Trophoblast cell (in vitro differentiated cells and primary cell): ENCODE measurements at regions not wholly inside any gene's neighbourhood (a gene's known extent, or its start where the extent isn't known, plus 50 kb on each side); places are given as distances from the start of the nearest gene placed in this dataset.
"Not testable (repeated sequence)": the region's sequence is repeated elsewhere in the genome, so short reads cannot be mapped to it uniquely, and the experiment has no call there.

Experiments used
- DNase-seq, 2 donors: peaks; one replicate each; pipeline ENCODE4 v3.0.0-alpha.2; 2016
- H2AFZ ChIP-seq: 2 replicates; pipeline ENCODE4 v1.6.1; 2013; ENCODE audit warnings: low read length, moderate library complexity, mild to moderate bottlenecking; ENCODE audit not compliant: insufficient read depth, poor library complexity
- H2AK5ac ChIP-seq: 2 replicates; pipeline ENCODE4 v1.6.1; 2013; ENCODE audit warnings: mild to moderate bottlenecking, low read length
- H2BK120ac ChIP-seq: 2 replicates; pipeline ENCODE4 v1.6.1; 2013; ENCODE audit warnings: low read length, mild to moderate bottlenecking, moderate library complexity; ENCODE audit not compliant: insufficient read depth, poor library complexity
- H2BK12ac ChIP-seq: 2 replicates; pipeline ENCODE4 v1.6.1; 2013; ENCODE audit warnings: mild to moderate bottlenecking, low read length, moderate library complexity
- H2BK5ac ChIP-seq: 2 replicates; pipeline ENCODE4 v1.6.1; 2013; ENCODE audit warnings: low read length, low read depth, moderate library complexity, mild to moderate bottlenecking; ENCODE audit not compliant: poor library complexity
- H3K14ac ChIP-seq: 2 replicates; pipeline ENCODE4 v1.6.1; 2013; ENCODE audit warnings: mild to moderate bottlenecking, low read length
- H3K18ac ChIP-seq: 2 replicates; pipeline ENCODE4 v1.6.1; 2013; ENCODE audit warnings: mild to moderate bottlenecking, low read length
- H3K23ac ChIP-seq: 2 replicates; pipeline ENCODE4 v1.6.1; 2013; ENCODE audit warnings: low read length
- H3K27ac ChIP-seq: 2 replicates; pipeline ENCODE4 v1.5.1; 2013; ENCODE audit warnings: low read depth, mild to moderate bottlenecking, inconsistent platforms, low read length, moderate library complexity
- H3K27me3 ChIP-seq: 2 replicates; pipeline ENCODE4 v1.6.1; 2013; ENCODE audit warnings: inconsistent platforms, mild to moderate bottlenecking, low read length, moderate library complexity; ENCODE audit not compliant: insufficient read depth
- H3K36me3 ChIP-seq, 2 experiments: 1 replicate in 1 of 2; 2 replicates in 1 of 2; pipeline ENCODE4 v1.6.1; 2013; ENCODE audit warnings: low read length in 2 of 2, mild to moderate bottlenecking in 2 of 2, moderate library complexity in 1 of 2; ENCODE audit not compliant: insufficient read depth in 2 of 2, control insufficient read depth in 1 of 2
- H3K4ac ChIP-seq: 2 replicates; pipeline ENCODE4 v1.6.1; 2013; ENCODE audit warnings: low read depth, mild to moderate bottlenecking, low read length, moderate library complexity
- H3K4me1 ChIP-seq, 2 experiments: 1 replicate in 1 of 2; 2 replicates in 1 of 2; pipeline ENCODE4 v1.6.1; 2013; ENCODE audit warnings: low read length in 2 of 2, mild to moderate bottlenecking in 2 of 2, moderate library complexity in 1 of 2; ENCODE audit not compliant: insufficient read depth in 2 of 2, control insufficient read depth in 1 of 2
- H3K4me2 ChIP-seq: 2 replicates; pipeline ENCODE4 v1.6.1; 2013; ENCODE audit warnings: inconsistent platforms, mild to moderate bottlenecking, low read length, moderate library complexity
- H3K4me3 ChIP-seq: 2 replicates; pipeline ENCODE4 v1.5.1; 2013; ENCODE audit warnings: mild to moderate bottlenecking, low read depth, low read length, inconsistent platforms
- H3K79me1 ChIP-seq: one replicate; pipeline ENCODE4 v1.6.1; 2013; ENCODE audit warnings: low read length
- H3K79me2 ChIP-seq: 2 replicates; pipeline ENCODE4 v1.6.1; 2013; ENCODE audit warnings: low read length, mild to moderate bottlenecking; ENCODE audit not compliant: control insufficient read depth, insufficient read depth, poor library complexity
- H3K9ac ChIP-seq: 2 replicates; pipeline ENCODE4 v1.6.1; 2013; ENCODE audit warnings: mild to moderate bottlenecking, low read length
- H3K9me3 ChIP-seq: 2 replicates; pipeline ENCODE4 v1.6.1; 2013; ENCODE audit warnings: low read depth, mild to moderate bottlenecking, control low read depth, inconsistent platforms, low read length; ENCODE audit not compliant: insufficient read depth
- H4K12ac ChIP-seq: 2 replicates; pipeline ENCODE4 v1.6.1; 2013; ENCODE audit warnings: low read depth, mild to moderate bottlenecking, low read length, moderate library complexity
- H4K8ac ChIP-seq: 2 replicates; pipeline ENCODE4 v1.6.1; 2013; ENCODE audit warnings: low read depth, mild to moderate bottlenecking, low read length, moderate library complexity
- H4K91ac ChIP-seq: one replicate; pipeline ENCODE4 v1.6.1; 2013; ENCODE audit warnings: low read depth, mild to moderate bottlenecking, low read length, moderate library complexity
- WGBS: extraction: QIAGEN DNeasy Blood & Tissue Kit; methylation state at CpG from one replicate; pipeline ENCODE4 v1.1.7; 2013; ENCODE audit warnings: missing lambda C conversion rate; ENCODE audit not compliant: insufficient read length, insufficient coverage; ENCODE audit errors: extremely low coverage; 5-methylcytosine and 5-hydroxymethylcytosine counted together

- H3K27ac ChIP-seq = no peak overlapping the region
- H2AK5ac ChIP-seq = no peak overlapping the region
- no peak overlapping the region for H4K91ac ChIP-seq
- no peak overlapping the region for H3K14ac ChIP-seq
- H3K4me3 ChIP-seq = no peak overlapping the region
- H3K79me1 ChIP-seq = no peaks in the 10 kb centered on the region
- no peak overlapping the region for H3K9ac ChIP-seq
- H3K36me3 ChIP-seq = no peaks in the 10 kb centered on the region
- H2BK5ac ChIP-seq = no peak overlapping the region
- no peak overlapping the region for H3K4me2 ChIP-seq
- no peaks in the 10 kb centered on the region for H3K4me1 ChIP-seq
- no CpG with 5 or more reads among the region's 3 CpGs for WGBS
- H3K23ac ChIP-seq = no peak overlapping the region
- no peak overlapping the region for H2BK120ac ChIP-seq
- H3K79me2 ChIP-seq = no peaks in the 10 kb centered on the region
- no peaks in the 10 kb centered on the region for H3K9me3 ChIP-seq
- H3K27me3 ChIP-seq = no peaks in the 10 kb centered on the region
- H2AFZ ChIP-seq = no peak overlapping the region
- no peak for DNase-seq
- no peak overlapping the region for H3K4ac ChIP-seq
- H3K18ac ChIP-seq = no peak overlapping the region
- H2BK12ac ChIP-seq = no peak overlapping the region
- no peak overlapping the region for H4K8ac ChIP-seq
- H4K12ac ChIP-seq = no peak overlapping the region
Measured at GRCh38 chr17:33927732-33928133, 327.4 kb upstream of the CCL2 start.

GRCh38 chr17:33929181-33929724, 325.8 kb upstream of the CCL2 start:
- Histone ChIP-seq H2BK5ac (no peak overlapping the region), H3K18ac (no peak overlapping the region), H3K9ac (no peak overlapping the region), H3K4me3 (no peak overlapping the region), H2AK5ac (no peak overlapping the region), H3K4ac (no peak overlapping the region), H3K36me3 (no peaks in the 10 kb centered on the region), H3K23ac (no peak overlapping the region), H2BK120ac (no peak overlapping the region), H4K8ac (no peak overlapping the region), H3K14ac (no peak overlapping the region), H3K27me3 (no peaks in the 10 kb centered on the region), H4K12ac (no peak overlapping the region), H3K4me1 (no peaks in the 10 kb centered on the region), H4K91ac (no peak overlapping the region), H3K79me2 (no peaks in the 10 kb centered on the region), H3K9me3 (no peaks in the 10 kb centered on the region), H2BK12ac (no peak overlapping the region), H3K4me2 (no peak overlapping the region), H2AFZ (no peak overlapping the region), H3K27ac (no peak overlapping the region), H3K79me1 (no peaks in the 10 kb centered on the region)
- WGBS = no CpG with 5 or more reads among the region's 9 CpGs
- DNase-seq = no peak

GRCh38 chr17:33931148-33931814, 323.8 kb upstream of the CCL2 start:
- not testable (repeated sequence) for H3K9ac ChIP-seq, H3K9me3 ChIP-seq, H2BK120ac ChIP-seq, H2BK5ac ChIP-seq, H3K27ac ChIP-seq, H2AK5ac ChIP-seq, H3K23ac ChIP-seq, H2BK12ac ChIP-seq, H3K4me3 ChIP-seq, H4K8ac ChIP-seq, H3K4me2 ChIP-seq, H4K91ac ChIP-seq, H3K79me1 ChIP-seq, H4K12ac ChIP-seq, H3K14ac ChIP-seq, H2AFZ ChIP-seq, H3K36me3 ChIP-seq, DNase-seq, H3K79me2 ChIP-seq, H3K4me1 ChIP-seq, H3K18ac ChIP-seq, H3K4ac ChIP-seq, H3K27me3 ChIP-seq
- WGBS = no CpG with 5 or more reads among the region's 19 CpGs

GRCh38 chr17:33932996-33933395, 322.1 kb upstream of the CCL2 start:
- H3K14ac ChIP-seq = no peak overlapping the region
- no peaks in the 10 kb centered on the region for H3K79me2 ChIP-seq
- no peaks in the 10 kb centered on the region for H3K27me3 ChIP-seq
- no peak overlapping the region for H3K4ac ChIP-seq
- H2BK12ac ChIP-seq = no peak overlapping the region
- H4K91ac ChIP-seq = no peak overlapping the region
- H2BK120ac ChIP-seq = no peak overlapping the region
- no peaks in the 10 kb centered on the region for H3K36me3 ChIP-seq
- no peak overlapping the region for H2AFZ ChIP-seq
- no peak overlapping the region for H4K12ac ChIP-seq
- no peak overlapping the region for H2BK5ac ChIP-seq
- no peak overlapping the region for H3K4me3 ChIP-seq
- H3K18ac ChIP-seq = no peak overlapping the region
- no CpG with 5 or more reads among the region's 2 CpGs for WGBS
- no peaks in the 10 kb centered on the region for H3K9me3 ChIP-seq
- H3K4me1 ChIP-seq = no peaks in the 10 kb centered on the region
- no peak overlapping the region for H2AK5ac ChIP-seq
- no peaks in the 10 kb centered on the region for H3K79me1 ChIP-seq
- H3K4me2 ChIP-seq = no peak overlapping the region
- H3K9ac ChIP-seq = no peak overlapping the region
- no peak for DNase-seq
- no peak overlapping the region for H3K27ac ChIP-seq
- H3K23ac ChIP-seq = no peak overlapping the region
- H4K8ac ChIP-seq = no peak overlapping the region
